ENCODE measurements at regions not wholly inside any gene's neighbourhood (a gene's known extent, or its start where the extent isn't known, plus 50 kb on each side); places are given as distances from the start of the nearest gene placed in this dataset.

DNA sequence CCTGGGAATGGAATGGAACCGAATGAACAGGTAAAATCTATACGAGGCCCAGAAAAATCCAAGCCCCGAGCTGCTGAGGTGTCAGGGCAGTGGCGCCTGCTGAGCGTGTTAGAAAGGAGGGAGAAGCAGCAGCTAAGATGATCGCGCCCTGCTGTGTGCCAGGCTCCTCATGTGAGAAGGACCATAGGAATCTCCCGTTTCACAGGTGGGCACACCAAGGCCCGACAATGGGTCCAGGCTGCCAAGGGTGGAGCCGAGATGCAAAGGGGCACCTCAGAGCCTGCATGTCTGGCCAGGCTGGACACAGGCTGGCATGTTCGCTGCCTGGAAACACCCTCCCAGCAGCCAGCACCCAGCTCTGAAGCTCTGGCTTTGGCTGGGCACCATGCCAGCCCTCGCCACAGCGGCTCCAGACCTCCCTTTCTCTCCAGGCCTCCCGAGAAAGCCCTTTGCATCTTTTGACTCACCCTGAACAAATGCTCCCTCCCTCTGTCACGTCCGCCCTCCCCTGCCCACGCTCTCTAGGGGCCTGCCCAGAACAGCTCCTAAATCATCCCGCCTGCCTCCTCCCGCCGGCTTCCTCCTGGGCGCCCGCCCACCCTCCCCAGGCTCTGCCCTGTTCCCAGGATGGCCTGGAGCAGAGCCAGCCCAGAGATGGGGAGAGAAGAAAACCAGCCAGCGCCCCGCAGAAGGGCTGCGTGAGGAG is 217.8 kb upstream of the GSE1 start:
- in situ Hi-C loops (cut with HindIII; ENCODE audit: low sequenced_read_pairs) = loop anchor here (5.0 kb wide), 1 partner anchor 62 kb away; no protein-coding TSS in a partner anchor

DNA sequence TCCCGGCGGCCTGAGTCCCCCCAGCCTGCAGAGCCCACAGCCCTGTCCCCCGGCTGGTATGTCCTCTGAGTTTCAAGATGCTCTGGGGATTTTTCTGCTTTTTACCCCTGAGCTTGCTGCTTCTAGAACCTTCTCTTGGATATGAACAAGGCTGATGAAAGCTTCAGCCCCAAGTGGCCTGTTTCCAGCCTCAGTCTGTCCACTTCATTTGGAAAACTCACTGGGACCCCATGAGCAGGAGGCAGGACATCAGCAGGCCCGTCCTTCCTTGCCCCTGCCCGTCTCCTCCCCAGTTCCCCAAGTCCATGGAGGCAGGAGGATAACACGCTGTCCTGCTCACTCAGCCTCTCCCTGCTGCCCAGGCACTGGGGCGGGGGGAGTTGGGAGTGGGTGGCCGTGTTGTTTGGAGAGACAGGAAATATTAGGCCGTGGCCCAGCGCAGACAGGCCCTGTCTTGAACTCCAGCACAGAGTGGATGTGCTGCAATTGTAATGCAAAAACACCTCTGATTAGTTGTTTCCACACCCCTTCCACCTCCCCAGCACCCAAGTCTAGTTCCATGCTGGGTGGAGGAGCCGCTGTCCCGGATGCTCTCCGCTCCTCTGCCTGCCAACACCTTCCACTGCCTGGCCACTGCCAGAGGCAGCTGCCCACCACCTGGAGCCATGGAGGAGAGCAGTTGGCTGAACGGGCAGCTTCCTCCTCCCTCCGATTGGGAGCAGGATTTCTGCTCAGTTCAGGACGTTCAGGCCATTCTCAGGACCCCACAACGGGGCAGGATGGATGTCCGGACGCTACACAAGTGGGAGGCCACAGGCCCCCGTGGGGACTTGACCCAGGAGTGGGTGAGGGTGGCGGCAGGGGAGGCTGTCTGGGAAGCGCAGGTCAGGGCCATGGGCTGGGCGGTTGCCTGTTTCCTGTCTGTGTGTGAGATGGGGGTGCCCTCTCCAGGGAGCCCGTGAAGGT is 216.9 kb upstream of the GSE1 start:
- in situ Hi-C loops (cut with HindIII; ENCODE audit: low sequenced_read_pairs) = loop anchor here (5.0 kb wide), 1 partner anchor 61 kb away; no protein-coding TSS in a partner anchor

GRCh38 chr16:85396879-85397871 is 215.9 kb upstream of the GSE1 start:
- in situ Hi-C loops (cut with HindIII; ENCODE audit: low sequenced_read_pairs) = loop anchor here (5.0 kb wide), 1 partner anchor 60 kb away; no protein-coding TSS in a partner anchor

DNA sequence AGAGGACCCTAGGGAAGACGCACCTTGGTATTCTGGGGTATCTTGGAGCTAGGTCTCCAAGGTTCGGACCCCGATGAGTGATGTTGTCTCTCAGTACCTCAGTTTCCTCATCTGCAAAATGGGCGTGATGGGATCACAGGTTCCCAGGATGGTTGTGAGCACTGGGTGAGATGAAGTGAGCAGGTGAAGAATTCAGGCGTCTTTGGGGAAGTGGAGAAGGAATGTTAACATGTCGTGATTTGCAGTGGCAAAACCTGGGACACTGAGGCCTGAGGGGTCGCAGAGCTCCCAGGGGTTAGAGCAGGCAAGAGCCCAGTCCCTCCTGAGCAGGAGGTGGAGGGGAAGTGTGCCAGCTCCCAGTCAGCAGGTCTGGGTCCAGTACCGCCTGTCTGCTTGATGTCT is 215.1 kb upstream of the GSE1 start:
- in situ Hi-C loops (cut with HindIII; ENCODE audit: low sequenced_read_pairs) = loop anchor here (5.0 kb wide), 1 partner anchor 59 kb away; no protein-coding TSS in a partner anchor

DNA sequence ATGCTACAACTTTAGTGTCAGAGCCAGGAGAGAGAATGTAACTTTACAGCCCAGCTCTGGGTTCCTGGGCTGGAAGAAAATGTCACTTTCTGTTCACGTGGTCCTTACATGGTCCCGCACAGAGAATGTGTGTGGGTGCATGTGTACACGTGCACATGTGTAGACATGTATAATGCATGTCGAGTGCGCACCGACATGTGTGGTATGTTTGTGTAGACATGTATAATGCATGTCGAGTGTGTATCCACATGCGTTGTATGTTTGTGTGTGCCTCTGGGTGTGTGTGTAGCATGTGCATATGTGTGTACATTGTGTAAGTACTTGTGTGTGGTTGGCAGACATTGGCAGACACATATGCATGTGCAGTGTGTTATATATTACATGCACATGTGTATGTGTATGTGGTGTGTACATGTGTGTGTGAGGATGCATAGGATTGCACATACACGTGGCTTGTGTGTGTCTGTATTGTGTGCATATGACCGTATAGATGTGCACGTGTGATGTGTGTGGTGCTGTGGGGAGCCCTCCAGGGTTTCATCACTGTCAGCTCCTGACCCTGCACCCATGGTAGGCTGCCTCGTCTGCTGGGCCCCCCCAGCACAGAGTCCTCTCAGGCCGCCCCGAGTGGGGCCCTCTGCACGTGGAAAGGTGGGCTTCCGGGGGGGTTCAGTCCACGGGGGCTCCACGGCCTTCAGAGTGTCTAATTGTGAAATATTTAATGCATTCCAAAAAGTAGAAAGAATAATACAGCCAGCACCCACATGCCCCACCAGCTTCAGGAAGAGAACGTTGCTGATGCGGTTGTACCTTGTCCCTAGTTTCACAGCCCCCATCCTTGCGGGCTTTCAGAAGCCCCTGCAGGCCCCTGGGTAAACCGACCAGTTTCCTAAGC is 214.2 kb upstream of the GSE1 start:
- in situ Hi-C loops (cut with HindIII; ENCODE audit: low sequenced_read_pairs) = loop anchor here (5.0 kb wide), 1 partner anchor 58 kb away; no protein-coding TSS in a partner anchor

DNA sequence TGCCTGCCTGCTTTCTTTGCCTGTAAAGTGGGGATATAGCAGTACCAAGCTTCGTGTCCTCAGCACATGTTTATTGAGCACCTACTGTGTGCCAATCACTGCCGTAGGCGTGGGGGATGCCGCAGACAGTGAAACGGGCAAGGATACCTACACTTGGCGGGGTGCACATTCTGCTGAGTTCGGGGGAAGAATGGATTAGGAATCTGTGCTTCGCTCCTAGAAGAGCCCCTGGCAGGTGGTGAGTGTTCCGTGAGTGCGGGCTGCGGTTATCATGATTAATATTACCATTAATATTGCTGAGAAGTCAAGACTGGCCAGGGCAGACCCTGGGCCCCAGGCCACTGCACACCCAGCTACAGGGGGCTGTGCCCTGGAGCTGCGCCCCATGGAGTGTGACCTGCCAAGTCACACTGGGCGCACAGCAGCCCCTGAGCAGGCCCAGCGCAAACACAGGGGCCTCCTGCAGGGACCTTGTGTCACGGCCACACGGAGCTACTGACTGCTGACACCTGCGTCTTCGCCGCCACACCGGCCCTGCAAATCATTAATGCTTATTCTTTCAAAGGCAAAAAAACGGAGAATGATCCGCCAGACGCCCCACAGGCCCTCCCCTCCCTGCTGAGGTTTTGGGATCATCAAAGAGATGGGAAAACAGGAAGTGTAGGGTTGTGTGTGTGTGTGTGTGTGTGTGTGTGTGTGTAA is 213.4 kb upstream of the GSE1 start:
- in situ Hi-C loops (cut with HindIII; ENCODE audit: low sequenced_read_pairs) = loop anchor here (5.0 kb wide), 1 partner anchor 58 kb away; no protein-coding TSS in a partner anchor

DNA sequence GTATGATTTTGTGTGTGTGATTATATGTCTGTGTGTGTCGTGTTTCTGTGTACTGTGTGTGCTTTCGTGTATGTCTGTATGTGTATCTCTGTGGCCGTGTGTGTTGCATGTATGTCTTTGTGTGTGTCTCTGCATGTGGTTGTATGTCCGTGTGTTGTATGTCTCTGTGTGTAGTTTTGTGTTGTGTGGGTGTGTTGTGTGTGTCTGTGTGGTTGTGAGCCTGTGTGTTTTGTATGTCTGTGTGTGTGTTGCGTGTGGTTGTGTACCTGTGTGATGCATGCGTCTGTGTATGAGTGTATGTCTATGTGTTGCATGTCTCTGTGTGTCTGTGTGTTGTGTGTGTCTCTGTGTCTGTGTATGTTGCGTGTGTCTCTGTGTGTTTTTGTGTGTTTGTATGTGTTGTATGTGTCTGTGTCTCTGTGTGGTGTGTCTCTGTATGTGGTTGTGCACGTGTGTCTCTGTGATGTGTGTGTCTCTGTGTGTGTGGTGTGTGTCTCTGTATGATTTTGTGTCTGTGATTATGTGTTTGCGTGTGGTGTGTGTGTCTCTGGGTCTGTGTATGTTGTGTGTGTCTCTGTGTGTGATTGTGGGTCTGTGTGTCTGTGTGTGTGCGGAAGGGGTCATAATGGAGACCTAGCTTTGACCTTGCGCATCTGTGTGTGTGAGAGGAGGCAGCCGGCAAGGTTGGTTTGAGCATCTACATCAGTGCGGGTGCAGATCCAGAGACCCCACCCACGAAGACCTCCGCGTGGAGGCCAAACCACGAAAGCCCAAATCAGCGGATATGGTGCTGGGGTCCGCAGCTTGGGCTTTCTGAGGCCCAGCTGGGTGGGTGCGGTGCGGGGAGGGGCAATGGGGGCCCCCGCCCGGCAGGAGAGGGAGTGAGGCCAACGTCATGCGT is 212.6 kb upstream of the GSE1 start:
- in situ Hi-C loops (cut with HindIII; ENCODE audit: low sequenced_read_pairs) = no loop called here

GRCh38 chr16:85401370-85401916 is 211.7 kb upstream of the GSE1 start:
- in situ Hi-C loops (cut with HindIII; ENCODE audit: low sequenced_read_pairs) = no loop called here

DNA sequence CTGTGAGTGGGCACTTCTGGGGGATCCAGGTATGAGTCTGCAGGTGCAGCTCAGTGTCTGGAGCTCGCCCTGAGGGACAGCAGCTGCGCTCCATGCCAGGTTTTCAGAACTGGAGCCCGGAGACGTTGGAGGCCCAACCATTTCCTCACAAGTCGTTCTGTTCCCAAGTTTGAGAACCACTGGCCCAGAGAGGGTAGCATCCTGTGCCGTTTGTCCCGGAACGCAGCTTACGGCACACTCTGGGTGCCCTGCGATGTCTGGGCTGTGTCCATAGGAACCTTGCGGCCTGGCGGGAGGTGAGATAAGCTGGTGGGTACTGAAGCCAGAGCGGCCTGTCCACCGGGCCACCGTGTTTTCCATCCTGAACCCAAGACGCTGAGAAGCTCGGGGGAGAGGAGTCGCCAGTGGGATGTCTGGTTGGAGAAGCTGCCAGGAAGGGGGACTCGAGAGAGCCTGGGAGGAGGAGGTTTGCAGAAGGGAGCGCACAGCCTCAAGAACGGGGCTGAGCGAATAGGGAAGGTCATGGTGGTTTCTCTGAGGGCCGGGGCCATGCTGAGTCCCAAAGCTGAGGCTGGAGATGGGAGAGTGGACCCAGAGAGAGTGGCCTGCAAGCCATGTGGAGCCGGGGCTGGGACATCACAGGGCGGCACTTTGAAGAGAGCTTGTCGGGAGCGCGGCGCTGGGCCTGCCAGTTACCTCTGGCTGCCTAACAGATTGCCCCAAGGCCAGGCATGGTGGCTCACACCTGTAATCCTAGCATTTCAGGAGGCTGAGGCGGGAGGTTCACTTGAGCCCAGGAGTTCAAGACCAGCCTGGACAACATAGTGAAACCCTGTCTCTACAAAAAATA is 211.0 kb upstream of the GSE1 start:
- in situ Hi-C loops (cut with HindIII; ENCODE audit: low sequenced_read_pairs) = no loop called here

- in situ Hi-C loops (cut with HindIII; ENCODE audit: low sequenced_read_pairs) = no loop called here
Observed at GRCh38 chr16:85402910-85403692, 210.0 kb upstream of the GSE1 start.

DNA sequence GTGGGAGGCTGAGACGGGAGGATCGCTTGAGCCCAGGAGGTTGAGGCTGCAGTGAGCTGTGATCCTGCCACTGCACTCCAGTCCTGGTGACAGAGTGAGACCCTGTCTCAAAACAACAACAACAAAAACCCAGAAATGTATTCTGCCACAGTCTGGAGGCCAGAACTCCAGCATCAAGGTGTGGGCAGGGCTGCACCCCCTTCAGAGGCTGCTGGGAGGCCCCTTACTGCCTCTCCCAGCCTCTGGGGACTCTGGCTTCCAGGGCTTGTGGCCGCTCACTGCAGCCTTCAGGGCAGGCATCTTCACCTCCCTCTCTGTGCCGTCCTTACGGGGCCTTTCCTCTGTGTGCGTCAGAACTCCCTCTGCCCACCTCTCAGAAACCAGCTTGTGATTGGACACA is 209.4 kb upstream of the GSE1 start:
- in situ Hi-C loops (cut with HindIII; ENCODE audit: low sequenced_read_pairs) = no loop called here

DNA sequence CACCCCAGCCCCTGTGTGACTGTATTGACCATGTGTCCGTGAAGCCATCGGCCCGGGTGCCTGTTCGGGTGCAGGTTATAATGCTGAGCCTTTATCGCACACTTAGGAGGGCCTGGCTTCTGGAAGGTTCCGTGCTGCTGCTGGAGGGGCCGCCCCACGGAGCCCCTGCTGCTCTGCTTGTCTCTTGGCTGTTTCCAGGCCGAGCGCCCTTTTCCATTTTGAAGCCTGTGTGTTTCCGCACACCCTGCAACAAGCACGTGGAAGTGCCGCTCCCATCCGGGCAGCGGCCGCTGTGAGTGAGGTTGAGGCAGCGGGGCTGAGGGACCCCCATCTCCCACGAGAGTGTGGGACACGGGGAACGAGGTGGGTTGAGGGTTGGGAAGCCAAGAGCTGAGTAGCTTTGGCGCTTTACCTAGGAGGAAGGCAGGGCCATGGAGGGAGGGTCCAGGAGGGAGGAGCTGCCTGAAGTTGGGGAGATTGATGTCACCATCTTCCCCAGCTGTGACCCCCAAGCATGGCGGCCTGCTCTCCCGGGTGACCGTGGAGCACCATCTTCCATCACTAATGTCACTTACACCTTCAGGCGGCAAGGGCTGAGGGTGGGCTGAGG is 200.1 kb upstream of the GSE1 start:
- in situ Hi-C loops (cut with HindIII; ENCODE audit: low sequenced_read_pairs) = no loop called here

DNA sequence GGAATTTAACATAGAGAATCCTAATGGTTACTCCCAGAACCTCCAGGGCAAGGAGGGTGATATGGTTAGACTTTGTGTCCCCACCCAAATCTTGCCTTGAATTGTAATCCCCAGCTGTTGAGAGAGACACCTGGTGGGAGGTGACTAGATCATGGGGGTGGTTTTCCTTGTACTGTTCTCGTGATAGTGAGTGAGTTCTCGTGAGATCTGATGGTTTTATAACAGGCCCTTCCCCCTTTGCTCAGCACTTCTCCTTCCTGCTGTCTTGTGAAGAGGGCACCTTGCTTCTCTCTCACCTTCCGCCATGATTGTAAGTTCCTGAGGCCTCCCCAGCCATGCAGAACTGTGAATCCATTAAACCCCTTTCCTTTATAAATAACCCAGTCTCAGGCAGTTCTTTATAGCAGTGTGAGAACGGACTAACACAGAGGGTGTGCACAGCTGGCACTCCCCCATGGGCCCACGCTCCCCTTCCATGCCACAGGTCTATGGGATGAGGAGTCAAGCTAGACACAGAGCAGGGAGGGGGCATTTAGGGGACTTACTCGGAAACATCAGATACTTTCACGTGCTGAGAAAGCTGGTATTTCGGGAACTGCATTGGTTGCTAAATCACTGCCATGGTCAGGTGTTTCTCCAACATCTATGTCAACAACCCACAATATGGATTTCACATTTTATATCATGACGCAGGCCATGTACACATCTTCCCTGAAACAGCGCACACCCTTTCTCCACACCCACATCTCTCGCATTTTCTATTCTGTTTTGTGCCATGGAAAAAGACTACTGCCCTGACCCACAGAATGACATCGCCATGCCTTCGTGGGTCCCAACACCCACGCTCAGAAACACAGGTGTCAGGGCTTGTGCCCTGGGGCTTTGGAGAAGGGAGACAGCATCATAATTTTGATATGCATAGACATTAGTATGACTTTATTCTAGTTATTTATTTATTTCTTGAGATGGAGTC is 199.1 kb upstream of the GSE1 start:
- in situ Hi-C loops (cut with HindIII; ENCODE audit: low sequenced_read_pairs) = no loop called here

Data from endothelial cell of hepatic sinusoid (primary cell).